ENCODE measurements at regions not wholly inside any gene's neighbourhood (a gene's known extent, or its start where the extent isn't known, plus 50 kb on each side); places are given as distances from the start of the nearest gene placed in this dataset.

DNA sequence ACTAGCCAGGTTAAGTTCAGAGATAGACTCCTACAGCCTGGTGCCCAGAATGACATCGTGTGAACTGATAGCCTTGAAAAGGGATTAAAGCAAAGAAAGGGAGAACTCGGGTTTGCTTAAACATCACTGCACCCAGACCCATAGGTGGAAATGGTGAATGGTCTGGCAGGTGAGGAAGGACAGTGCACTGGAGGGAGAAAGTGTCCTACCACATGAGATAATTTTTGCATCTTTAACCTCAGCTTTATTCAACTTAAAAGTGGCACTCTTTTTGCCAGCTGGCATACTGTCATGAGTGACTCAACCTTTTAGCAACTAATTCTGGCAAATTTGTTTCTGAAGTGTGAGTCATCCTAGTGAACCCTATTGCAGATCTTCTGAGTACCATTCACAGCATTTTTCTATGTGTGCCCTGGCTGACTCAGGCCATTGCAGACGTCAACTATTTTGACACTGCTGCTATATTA, 53.0 kb upstream of the DAPP1 start:
- H3K36me3 ChIP-seq, result no peaks in the 10 kb centered on the region
- TF ChIP-seq, protein P1, sequence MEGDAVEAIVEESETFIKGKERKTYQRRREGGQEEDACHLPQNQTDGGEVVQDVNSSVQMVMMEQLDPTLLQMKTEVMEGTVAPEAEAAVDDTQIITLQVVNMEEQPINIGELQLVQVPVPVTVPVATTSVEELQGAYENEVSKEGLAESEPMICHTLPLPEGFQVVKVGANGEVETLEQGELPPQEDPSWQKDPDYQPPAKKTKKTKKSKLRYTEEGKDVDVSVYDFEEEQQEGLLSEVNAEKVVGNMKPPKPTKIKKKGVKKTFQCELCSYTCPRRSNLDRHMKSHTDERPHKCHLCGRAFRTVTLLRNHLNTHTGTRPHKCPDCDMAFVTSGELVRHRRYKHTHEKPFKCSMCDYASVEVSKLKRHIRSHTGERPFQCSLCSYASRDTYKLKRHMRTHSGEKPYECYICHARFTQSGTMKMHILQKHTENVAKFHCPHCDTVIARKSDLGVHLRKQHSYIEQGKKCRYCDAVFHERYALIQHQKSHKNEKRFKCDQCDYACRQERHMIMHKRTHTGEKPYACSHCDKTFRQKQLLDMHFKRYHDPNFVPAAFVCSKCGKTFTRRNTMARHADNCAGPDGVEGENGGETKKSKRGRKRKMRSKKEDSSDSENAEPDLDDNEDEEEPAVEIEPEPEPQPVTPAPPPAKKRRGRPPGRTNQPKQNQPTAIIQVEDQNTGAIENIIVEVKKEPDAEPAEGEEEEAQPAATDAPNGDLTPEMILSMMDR (IDR thresholded peaks at IDR 0.05), result no peak
- no peak for TF ChIP-seq POLR2A (IDR thresholded peaks at IDR 0.05)
- peak in 1 of 2 donors; percentile 62 for DNase-seq
- intact Hi-C loops (cut with DNase I; ENCODE audit: low total_unique reads), result no loop called here
- no peaks in the 10 kb centered on the region for H3K4me1 ChIP-seq
- no peaks in the 10 kb centered on the region for H3K27me3 ChIP-seq
- H3K4me3 ChIP-seq, result no peak overlapping the region
- peaks cover 0 to 4% of the 10 kb centered on the region in 2 donors for H3K9me3 ChIP-seq
- no peak overlapping the region for H3K27ac ChIP-seq

DNA sequence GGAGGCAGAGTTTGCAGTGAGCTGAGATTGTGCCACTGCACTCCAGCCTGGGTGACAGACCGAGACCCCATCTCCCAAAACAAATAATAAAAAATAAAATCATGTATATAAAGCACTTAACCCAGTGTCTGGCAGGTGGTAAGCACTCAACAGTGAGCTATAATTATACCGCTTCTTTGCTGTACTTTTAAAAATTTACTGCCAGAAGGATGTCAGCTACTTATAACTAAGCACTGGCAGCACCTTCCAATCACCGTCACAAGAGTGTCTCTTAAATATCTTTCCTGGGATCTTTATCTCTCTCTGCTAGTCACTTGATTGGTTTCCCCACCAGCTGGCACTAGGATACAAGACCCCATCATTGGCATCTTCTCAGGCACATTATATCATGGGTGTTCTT, 53.9 kb upstream of the DAPP1 start:
- no peak for DNase-seq
- TF ChIP-seq POLR2A (IDR thresholded peaks at IDR 0.05), result no peak
- TF ChIP-seq, protein P1 (IDR thresholded peaks at IDR 0.05), result no peak
- H3K36me3 ChIP-seq, result no peaks in the 10 kb centered on the region
- no peaks in the 10 kb centered on the region for H3K27me3 ChIP-seq
- no peak overlapping the region for H3K27ac ChIP-seq
- H3K4me3 ChIP-seq, result no peak overlapping the region
- intact Hi-C loops (cut with DNase I; ENCODE audit: low total_unique reads), result no loop called here
- no peaks in the 10 kb centered on the region for H3K4me1 ChIP-seq
- H3K9me3 ChIP-seq, result peaks cover 0 to 4% of the 10 kb centered on the region in 2 donors

DNA sequence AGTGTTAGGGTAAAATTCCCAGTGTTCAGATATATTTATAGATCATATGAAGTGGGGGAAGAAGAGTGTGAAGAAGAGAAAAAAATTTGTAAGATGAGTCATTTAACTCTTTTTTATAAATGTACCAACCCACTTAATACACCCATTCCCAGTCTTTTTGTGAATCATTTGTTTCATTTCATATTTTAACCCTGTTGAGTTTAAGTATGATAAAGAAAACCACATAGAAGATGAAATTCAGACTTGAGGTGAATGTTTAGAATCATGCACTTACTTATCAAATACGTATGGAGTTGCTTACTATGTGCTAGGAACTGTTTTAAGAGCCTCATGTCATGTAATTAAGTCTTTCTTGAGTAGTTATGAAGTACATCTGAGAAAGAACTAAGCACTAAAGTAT, 56.6 kb upstream of the DAPP1 start:
- Histone ChIP-seq H3K9me3 (peaks cover 0 to 1% of the 10 kb centered on the region in 2 donors), H3K27ac (peak overlapping the region in 1 of 2 donors; percentile 19), H3K4me3 (no peak overlapping the region), H3K27me3 (no peaks in the 10 kb centered on the region), H3K4me1 (no peaks in the 10 kb centered on the region), H3K36me3 (no peaks in the 10 kb centered on the region)
- intact Hi-C loops (cut with DNase I; ENCODE audit: low total_unique reads), result no loop called here
- TF ChIP-seq, protein P1 (IDR thresholded peaks at IDR 0.05), result no peak
- DNase-seq, result no peak

DNA sequence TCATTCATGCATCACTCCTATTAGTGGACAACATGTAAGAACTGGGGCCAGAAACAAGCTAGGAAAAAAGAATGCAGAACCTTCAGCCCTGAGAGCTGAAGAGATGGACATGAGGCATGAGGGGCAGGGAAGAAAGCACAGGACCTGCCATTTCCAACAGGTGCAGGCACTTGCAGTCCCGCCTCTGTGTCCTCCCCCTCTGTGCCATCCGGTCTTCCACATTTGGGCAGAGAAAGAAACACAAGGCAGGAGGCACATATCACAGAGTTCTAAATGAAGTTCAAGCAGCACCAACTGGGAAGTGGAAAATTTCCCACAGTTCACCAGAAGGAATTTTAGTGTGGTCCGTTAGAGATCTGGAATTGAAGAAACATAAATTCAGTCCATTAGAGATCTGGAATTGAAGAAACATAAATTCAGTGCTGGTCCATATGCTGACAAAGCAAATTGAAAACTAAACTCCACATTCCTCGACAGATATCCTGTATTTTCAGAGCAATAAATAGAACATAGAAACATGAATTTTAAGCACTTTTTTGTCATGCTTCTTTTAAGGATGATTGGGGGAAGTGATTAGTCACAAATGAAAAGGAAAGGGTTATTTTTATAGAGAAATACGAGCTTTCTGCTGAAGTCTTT, 57.2 kb upstream of the DAPP1 start:
- peak overlapping the region in 1 of 2 donors; percentile 19 for H3K27ac ChIP-seq
- no peaks in the 10 kb centered on the region for H3K9me3 ChIP-seq
- intact Hi-C loops (cut with DNase I; ENCODE audit: low total_unique reads), result no loop called here
- no peaks in the 10 kb centered on the region for H3K27me3 ChIP-seq
- TF ChIP-seq, protein P1 (IDR thresholded peaks at IDR 0.05), result no peak
- no peak for TF ChIP-seq POLR2A (IDR thresholded peaks at IDR 0.05)
- H3K36me3 ChIP-seq, result no peaks in the 10 kb centered on the region
- H3K4me3 ChIP-seq, result no peak overlapping the region
- H3K4me1 ChIP-seq, result no peaks in the 10 kb centered on the region
- no peak for DNase-seq

DNA sequence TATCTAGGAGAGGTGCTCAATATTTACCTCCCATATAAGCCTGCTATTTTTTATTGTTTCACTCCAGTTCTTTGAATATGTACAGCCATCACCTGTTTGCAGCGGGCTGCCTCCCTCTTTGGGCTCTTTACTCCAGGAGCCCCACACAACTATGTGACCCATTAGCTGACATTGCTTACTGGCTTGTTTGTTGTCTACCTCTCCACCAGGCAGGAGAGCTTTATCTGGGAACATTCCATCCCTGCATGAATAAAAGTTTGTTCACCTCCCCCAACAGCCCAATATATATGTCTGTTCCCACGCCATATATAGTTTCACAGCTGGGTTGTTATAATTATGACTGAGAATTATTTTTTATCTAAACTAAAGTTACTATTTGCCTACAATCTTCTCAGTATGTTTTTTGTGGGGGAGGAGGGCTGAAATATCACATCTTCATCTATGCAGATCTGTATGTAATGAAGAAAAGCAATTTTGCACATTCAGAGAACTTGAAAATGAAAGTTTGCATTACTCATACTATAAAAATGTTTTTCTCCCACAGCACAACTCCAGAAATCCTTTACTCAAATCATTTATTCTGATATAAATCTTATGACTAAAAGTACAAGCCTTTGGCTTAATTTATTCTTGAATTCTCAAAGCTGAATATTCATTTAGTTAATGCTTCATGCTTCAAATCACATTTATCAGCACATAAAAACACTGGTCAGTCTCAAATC, 61.2 kb upstream of the DAPP1 start:
- no peak for DNase-seq
- H3K4me1 ChIP-seq, result no peaks in the 10 kb centered on the region
- intact Hi-C loops (cut with DNase I; ENCODE audit: low total_unique reads), result no loop called here
- peak overlapping the region; percentile 37 to 61 for H3K27ac ChIP-seq
- no peaks in the 10 kb centered on the region for H3K9me3 ChIP-seq
- H3K27me3 ChIP-seq, result no peaks in the 10 kb centered on the region
- H3K4me3 ChIP-seq, result no peak overlapping the region
- H3K36me3 ChIP-seq, result no peaks in the 10 kb centered on the region
- TF ChIP-seq, protein P1 (IDR thresholded peaks at IDR 0.05), result no peak
- TF ChIP-seq POLR2A (IDR thresholded peaks at IDR 0.05), result no peak

All from uterus (tissue), 3 donors.